AG09309 (cell line): ENCODE measurements at regions not wholly inside any gene's neighbourhood (a gene's known extent, or its start where the extent isn't known, plus 50 kb on each side); places are given as distances from the start of the nearest gene placed in this dataset.

ENCODE experiments used
- DNase-seq: peaks from one replicate; pipeline ENCODE4 v3.0.0-alpha.2; 2010; ENCODE audit warnings: low read depth
- H3K4me3 ChIP-seq: 2 replicates; pipeline ENCODE4 v1.5.1; 2011; ENCODE audit warnings: mild to moderate bottlenecking, low read depth, low read length, moderate library complexity; ENCODE audit not compliant: control insufficient read depth
- TF ChIP-seq, protein P1 (sequence below): IDR thresholded peaks from 2 replicates; pipeline ENCODE4 v1.5.1; 2011; ENCODE audit warnings: mild to moderate bottlenecking, low read depth, low read length, inconsistent platforms; ENCODE audit not compliant: insufficient read depth, control insufficient read depth; ENCODE audit errors: missing control alignments

GRCh38 chr16:79810449-79811189 lies 210.1 kb upstream of the MAF start:
- TF ChIP-seq, protein P1, sequence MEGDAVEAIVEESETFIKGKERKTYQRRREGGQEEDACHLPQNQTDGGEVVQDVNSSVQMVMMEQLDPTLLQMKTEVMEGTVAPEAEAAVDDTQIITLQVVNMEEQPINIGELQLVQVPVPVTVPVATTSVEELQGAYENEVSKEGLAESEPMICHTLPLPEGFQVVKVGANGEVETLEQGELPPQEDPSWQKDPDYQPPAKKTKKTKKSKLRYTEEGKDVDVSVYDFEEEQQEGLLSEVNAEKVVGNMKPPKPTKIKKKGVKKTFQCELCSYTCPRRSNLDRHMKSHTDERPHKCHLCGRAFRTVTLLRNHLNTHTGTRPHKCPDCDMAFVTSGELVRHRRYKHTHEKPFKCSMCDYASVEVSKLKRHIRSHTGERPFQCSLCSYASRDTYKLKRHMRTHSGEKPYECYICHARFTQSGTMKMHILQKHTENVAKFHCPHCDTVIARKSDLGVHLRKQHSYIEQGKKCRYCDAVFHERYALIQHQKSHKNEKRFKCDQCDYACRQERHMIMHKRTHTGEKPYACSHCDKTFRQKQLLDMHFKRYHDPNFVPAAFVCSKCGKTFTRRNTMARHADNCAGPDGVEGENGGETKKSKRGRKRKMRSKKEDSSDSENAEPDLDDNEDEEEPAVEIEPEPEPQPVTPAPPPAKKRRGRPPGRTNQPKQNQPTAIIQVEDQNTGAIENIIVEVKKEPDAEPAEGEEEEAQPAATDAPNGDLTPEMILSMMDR, result no peak
- no peak for DNase-seq
- no peak overlapping the region for H3K4me3 ChIP-seq

DNA sequence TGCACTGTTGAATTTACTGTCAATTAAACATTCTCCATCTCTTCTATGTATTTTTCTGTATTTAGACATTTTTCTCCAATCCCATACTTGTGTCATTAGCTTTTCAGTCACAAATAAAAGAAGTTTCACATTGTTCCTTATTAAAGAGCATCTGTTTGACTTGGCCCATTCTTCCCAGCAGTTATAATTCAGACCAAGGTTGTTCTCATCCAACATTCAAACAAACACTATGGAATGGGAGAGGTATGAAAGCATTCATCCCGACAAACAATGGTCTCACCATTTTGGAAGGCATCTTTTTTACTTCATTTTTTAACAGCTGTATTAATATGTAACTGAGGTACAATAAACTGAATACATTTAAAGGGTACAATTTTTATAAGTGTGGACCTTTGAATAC lies 208.8 kb upstream of the MAF start:
- TF ChIP-seq, protein P1, result no peak
- DNase-seq, result no peak
- no peak overlapping the region for H3K4me3 ChIP-seq

GRCh38 chr16:79808731-79809130 lies 208.2 kb upstream of the MAF start:
- TF ChIP-seq, protein P1, result no peak
- DNase-seq, result no peak
- no peak overlapping the region for H3K4me3 ChIP-seq

DNA sequence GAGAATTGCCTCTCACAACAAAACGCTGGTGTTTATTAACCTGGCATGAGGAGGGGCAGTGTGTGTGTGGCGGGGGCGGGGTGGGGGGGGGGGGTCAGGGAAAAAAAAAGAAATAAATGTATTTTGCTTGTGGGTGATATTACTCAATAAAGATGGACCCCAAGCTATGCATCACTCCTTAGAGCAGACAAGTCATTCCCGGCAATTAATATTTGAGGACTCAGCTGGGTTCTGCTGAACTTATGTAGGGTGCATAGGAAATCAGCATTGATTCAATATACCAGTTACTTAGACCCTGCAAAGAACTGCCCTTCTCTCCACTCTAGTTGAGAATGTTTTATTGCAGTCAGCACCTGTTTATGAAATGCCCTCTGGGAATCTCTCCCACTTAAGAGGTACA lies 206.2 kb upstream of the MAF start:
- DNase-seq, result no peak
- H3K4me3 ChIP-seq, result no peak overlapping the region
- TF ChIP-seq, protein P1, result no peak

GRCh38 chr16:79805621-79806020 lies 205.1 kb upstream of the MAF start:
- no peak for DNase-seq
- TF ChIP-seq, protein P1, result no peak
- no peak overlapping the region for H3K4me3 ChIP-seq

DNA sequence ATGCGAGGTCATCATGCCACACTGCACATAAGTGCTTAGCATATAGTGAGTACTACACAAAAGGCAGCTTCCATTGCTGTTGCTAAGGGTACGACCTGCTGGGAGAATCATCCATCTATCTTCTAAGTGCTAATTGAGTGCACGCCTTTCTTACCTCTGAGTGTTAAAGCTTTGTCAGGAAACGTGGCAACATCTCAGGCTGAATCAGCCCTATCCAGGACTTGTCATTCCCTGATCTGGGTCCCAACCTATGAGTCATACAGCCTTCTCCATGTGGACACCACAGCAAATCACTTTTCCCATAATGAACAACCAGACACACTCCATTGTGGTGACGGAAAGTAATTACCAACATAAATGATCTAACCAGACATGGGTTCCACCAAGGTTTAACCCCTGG lies 201.1 kb upstream of the MAF start:
- no peak for DNase-seq
- TF ChIP-seq, protein P1, result no peak
- H3K4me3 ChIP-seq, result no peak overlapping the region
